GM23338 (cell line): ENCODE measurements at regions not wholly inside any gene's neighbourhood (a gene's known extent, or its start where the extent isn't known, plus 50 kb on each side); places are given as distances from the start of the nearest gene placed in this dataset.

Experiments
- CTCF ChIP-seq, 2 experiments: fragments of 200-600 bp in 1 of 2; sonication (generic) in 1 of 2; conservative IDR thresholded peaks; 2 replicates each; pipeline versions ENCODE4 v1.5.1 to v1.6.1; 2016 to 2017; ENCODE audit warnings: antibody characterized with exemption in 2 of 2, low read depth in 2 of 2, mild to moderate bottlenecking in 2 of 2, moderate library complexity in 1 of 2
- POLR2AphosphoS5 ChIP-seq: IDR thresholded peaks from 2 replicates; pipeline ENCODE4 v1.6.1; 2016; ENCODE audit warnings: antibody characterized with exemption, low read depth

GRCh38 chr16:65525707-65526106, 403.8 kb upstream of the CDH11 start:
- 0 out of 4 replicates have a peak, but pooled peaks of 1 of the 2 experiments have one; percentile 12 for TF ChIP-seq CTCF (conservative IDR thresholded peaks at IDR 0.05; ENCODE audit: low read depth in 2 of 2)
- no peak for TF ChIP-seq POLR2AphosphoS5
